Coronary artery (tissue), 2 donors: ENCODE measurements at regions not wholly inside any gene's neighbourhood (a gene's known extent, or its start where the extent isn't known, plus 50 kb on each side); places are given as distances from the start of the nearest gene placed in this dataset.

Source experiments
- DNase-seq: peaks from one replicate; pipeline ENCODE4 v3.0.0-alpha.2; 2017; ENCODE audit warnings: low spot score
- H3K27ac ChIP-seq, 2 donors: fragments of 200-600 bp; sonication (generic); one replicate each; pipeline ENCODE4 v1.5.1; 2016 to 2019
- H3K4me3 ChIP-seq: fragments of 200-600 bp; sonication (generic); 2 replicates; pipeline ENCODE4 v1.5.1; 2016; ENCODE audit warnings: mild to moderate bottlenecking, moderate library complexity
- CTCF ChIP-seq: fragments of 200-600 bp; sonication (generic); IDR thresholded peaks from one replicate; pipeline ENCODE4 v1.5.1; 2019; ENCODE audit warnings: antibody characterized with exemption

- no peak overlapping the region for H3K4me3 ChIP-seq
- no peak for DNase-seq
- no peak overlapping the region for H3K27ac ChIP-seq
- no peak for TF ChIP-seq CTCF
These were observed 285.6 kb upstream of the ARHGEF26 start for GRCh38 chr3:153835540-153835939.

DNA sequence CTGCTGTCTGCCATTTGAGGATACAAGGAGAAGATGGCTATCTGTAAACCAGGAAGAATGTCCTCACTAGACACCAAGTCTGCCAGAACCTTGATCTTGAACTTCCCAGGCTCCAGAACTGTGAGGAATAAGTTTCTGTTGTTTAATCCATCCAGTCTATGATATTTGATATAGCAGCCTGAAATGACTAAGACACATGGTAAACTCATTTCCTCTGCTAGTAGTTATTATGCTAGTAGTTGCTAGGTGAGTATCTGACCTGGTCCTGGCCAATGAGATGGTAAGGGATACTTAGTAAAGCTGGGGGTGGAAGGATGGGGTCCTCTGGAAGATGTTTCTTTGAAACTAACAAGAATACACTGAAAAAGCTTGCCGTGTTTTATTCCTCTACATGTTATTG lies 280.7 kb upstream of the ARHGEF26 start:
- DNase-seq, result no peak
- H3K27ac ChIP-seq, result no peak overlapping the region
- no peak for TF ChIP-seq CTCF
- H3K4me3 ChIP-seq, result no peak overlapping the region

- H3K27ac ChIP-seq, result no peak overlapping the region
- H3K4me3 ChIP-seq, result no peak overlapping the region
- no peak for DNase-seq
- no peak for TF ChIP-seq CTCF
These were observed 277.2 kb upstream of the ARHGEF26 start for GRCh38 chr3:153843994-153844393.

DNA sequence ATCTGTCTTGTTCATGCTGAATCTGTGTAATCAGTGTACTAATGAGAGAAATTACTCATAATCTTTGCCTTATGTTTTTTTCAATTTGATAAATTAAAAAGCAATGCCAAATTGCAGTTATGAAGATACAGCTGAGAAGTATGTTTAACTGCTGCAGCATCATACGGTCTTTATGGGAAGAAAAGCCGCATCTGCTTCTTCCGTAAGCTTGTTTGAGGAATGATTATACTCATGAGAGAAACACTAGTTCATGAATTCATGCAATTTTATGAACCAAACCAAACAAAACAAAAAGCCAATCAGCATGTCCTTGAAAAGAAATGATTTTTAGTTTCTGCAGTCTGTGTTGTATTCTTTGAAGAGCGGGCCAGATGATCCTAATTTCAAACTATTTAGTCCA lies 275.9 kb upstream of the ARHGEF26 start:
- no peak overlapping the region for H3K27ac ChIP-seq
- no peak for DNase-seq
- TF ChIP-seq CTCF, result no peak
- no peak overlapping the region for H3K4me3 ChIP-seq

DNA sequence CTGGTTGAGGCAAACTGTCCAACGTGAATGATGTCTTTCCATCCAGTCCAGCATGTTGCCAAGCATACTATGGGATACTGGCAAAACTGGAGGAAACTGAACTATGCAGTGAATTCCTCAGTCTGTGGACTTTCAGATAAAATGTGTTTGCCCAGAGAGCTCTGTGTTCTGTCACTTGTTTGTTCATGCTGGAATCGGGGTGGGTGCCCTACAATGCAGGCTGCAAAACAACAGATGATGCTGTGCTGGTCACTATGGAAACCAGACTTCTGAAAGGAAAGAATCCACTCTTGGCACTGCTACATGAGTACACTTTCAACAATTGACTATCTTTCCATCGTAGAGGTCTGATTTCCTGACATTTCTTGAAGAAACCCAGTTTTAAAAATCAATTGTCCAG lies 272.5 kb upstream of the ARHGEF26 start:
- Histone ChIP-seq H3K27ac (no peak overlapping the region), H3K4me3 (no peak overlapping the region)
- no peak for TF ChIP-seq CTCF
- no peak for DNase-seq

- TF ChIP-seq CTCF, result no peak
- no peak overlapping the region for H3K4me3 ChIP-seq
- DNase-seq, result no peak
- no peak overlapping the region for H3K27ac ChIP-seq
These were observed 268.8 kb upstream of the ARHGEF26 start for GRCh38 chr3:153852355-153852754.

GRCh38 chr3:153853163-153853562 lies 268.0 kb upstream of the ARHGEF26 start:
- H3K27ac ChIP-seq, result no peak overlapping the region
- H3K4me3 ChIP-seq, result no peak overlapping the region
- no peak for TF ChIP-seq CTCF
- no peak for DNase-seq
